IMR-90 (cell line): ENCODE measurements at regions not wholly inside any gene's neighbourhood (a gene's known extent, or its start where the extent isn't known, plus 50 kb on each side); places are given as distances from the start of the nearest gene placed in this dataset.

Source experiments
- BHLHE40 ChIP-seq: fragments of 150-350 bp; IDR thresholded peaks from 2 replicates; pipeline ENCODE4 v1.6.1; 2016; ENCODE audit warnings: mild to moderate bottlenecking, low read depth, low read length
- CEBPB ChIP-seq: IDR thresholded peaks from 2 replicates; pipeline ENCODE4 v1.6.1; 2012; ENCODE audit warnings: low read depth, low read length, improper control_type of control experiment
- CHD1 ChIP-seq: IDR thresholded peaks from 2 replicates; pipeline ENCODE4 v1.6.1; 2012; ENCODE audit warnings: low read depth, low read length, improper control_type of control experiment
- CTCF ChIP-seq: conservative IDR thresholded peaks from 2 replicates; pipeline ENCODE4 v1.5.1; 2012; ENCODE audit warnings: mild to moderate bottlenecking, low read depth, low read length, improper control_type of control experiment
- MAFK ChIP-seq: IDR thresholded peaks from 2 replicates; pipeline ENCODE4 v1.6.1; 2012; ENCODE audit warnings: low read depth, low read length, improper control_type of control experiment
- MAZ ChIP-seq: IDR thresholded peaks from 2 replicates; pipeline ENCODE4 v1.6.1; 2012; ENCODE audit warnings: low read depth, mild to moderate bottlenecking, low read length, improper control_type of control experiment, moderate library complexity, borderline replicate concordance
- MXI1 ChIP-seq: IDR thresholded peaks from 2 replicates; pipeline ENCODE4 v1.6.1; 2012; ENCODE audit warnings: low read depth, mild to moderate bottlenecking, low read length, moderate library complexity, borderline replicate concordance
- POLR2A ChIP-seq: IDR thresholded peaks from 2 replicates; pipeline ENCODE4 v1.6.1; 2012; ENCODE audit warnings: mild to moderate bottlenecking, low read depth, low read length
- RAD21 ChIP-seq: IDR thresholded peaks from 2 replicates; pipeline ENCODE4 v1.6.1; 2012; ENCODE audit warnings: low read length, improper control_type of control experiment
- SMC3 ChIP-seq: fragments of 150-350 bp; IDR thresholded peaks from 2 replicates; pipeline ENCODE4 v1.6.1; 2016; ENCODE audit warnings: low read depth, mild to moderate bottlenecking, antibody characterized with exemption, low read length, moderate library complexity

GRCh38 chr1:209222826-209223225 is 360.7 kb upstream of the CAMK1G start:
- TF ChIP-seq RAD21 (no peak), CTCF (no peak), MXI1 (no peak), POLR2A (no peak), MAFK (no peak), CHD1 (no peak), SMC3 (no peak), MAZ (no peak), BHLHE40 (no peak), CEBPB (no peak)
